ENCODE measurements at regions not wholly inside any gene's neighbourhood (a gene's known extent, or its start where the extent isn't known, plus 50 kb on each side); places are given as distances from the start of the nearest gene placed in this dataset.
"Not testable (repeated sequence)": the region's sequence is repeated elsewhere in the genome, so short reads cannot be mapped to it uniquely, and the experiment has no call there.

DNA sequence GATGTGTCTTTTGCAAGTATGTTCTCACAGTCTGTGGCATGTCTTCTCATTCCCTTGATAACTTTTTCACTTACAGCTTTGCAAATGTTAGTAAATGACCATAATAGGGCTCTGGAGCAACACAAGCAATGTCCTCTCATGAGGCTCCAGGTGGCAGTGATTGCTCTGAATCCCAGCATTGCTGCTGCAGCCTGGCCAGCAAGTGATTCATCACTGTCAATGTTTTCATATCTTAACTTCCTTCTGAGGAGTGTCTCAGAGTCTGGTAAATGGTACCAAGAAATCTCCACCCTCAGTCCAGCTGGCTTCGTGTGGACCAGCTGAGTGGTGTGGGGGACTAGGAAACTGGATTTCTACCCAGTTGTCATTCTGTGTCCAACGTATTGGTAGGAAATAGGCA lies 139.6 kb downstream of the MYLK4 start:
- DNase-seq, result no peak

DNA sequence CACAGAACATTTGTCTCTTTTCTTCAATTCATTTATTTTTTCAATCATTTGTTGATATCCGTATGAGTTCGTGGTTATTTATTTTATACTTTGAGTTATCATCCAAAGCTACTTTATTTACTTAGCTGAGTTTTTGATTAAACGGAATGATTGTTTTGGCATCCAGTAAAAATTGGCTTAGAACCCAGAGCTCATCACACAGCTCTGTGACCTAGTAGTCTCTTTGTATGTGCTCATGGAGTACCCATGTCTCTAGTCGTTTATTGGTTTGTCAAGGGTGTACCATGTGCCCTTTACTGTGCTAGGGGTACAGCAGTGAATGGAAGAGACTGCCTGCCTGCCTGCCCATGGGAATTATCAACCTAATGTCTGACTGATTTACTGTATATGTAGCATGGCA lies 142.2 kb downstream of the MYLK4 start:
- DNase-seq, result no peak

DNA sequence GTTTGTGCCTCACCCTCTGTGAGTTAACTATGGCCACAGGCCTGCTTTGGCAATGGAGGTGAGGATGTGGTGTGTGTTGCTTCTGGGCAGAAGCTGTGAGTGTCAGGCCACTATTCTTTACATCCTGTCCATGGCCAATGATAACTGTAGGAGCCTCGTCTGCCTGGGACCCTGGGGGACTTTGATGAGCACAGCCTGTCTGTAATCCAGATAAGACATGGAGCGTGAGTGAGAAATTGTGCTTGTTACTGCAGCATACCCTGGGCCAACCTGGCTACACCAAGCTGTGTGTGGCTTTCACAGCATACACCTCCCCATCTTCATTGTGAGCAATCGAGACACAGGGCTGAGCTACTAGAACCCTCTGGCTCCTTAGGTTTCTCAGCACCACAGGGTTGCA lies 150.4 kb downstream of the MYLK4 start:
- no peak for DNase-seq

DNA sequence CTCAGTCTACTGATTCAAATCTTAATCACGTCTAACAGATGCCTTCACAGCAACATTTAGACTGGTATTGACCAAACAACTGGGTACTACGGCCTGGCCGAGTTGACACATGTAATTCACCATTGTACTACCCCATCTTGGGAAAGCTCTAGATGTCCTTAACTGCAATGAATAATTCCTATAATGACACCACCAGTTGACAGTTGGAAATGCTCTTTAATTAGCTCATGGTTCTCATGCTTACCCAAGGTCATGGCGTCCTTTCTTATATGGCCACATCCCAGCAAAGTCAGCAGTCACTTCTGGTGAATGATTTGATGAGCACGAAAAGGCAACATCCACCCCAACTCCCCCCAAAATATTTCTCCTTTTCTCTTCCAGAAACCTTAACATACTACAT lies 150.9 kb downstream of the MYLK4 start:
- DNase-seq, result no peak

DNA sequence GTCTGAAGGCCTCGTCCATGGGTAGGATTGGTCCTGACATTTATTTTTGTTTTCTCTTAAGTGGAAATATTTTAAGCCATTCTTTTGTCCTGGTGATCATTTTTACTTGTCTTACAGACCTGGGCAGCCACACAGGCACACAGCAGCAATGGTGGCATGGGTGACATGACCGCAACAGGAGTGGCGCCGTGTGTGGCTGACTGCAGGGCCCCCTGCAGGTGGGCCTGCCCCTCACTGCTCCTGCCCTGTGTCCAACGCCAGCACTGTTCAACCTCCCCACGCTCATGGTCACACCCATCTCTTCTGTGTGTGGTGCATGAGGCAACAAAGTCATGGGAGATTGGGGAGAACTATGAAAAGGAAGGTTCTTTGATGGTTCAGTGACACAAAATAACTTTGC lies 151.9 kb downstream of the MYLK4 start:
- no peak for DNase-seq

DNA sequence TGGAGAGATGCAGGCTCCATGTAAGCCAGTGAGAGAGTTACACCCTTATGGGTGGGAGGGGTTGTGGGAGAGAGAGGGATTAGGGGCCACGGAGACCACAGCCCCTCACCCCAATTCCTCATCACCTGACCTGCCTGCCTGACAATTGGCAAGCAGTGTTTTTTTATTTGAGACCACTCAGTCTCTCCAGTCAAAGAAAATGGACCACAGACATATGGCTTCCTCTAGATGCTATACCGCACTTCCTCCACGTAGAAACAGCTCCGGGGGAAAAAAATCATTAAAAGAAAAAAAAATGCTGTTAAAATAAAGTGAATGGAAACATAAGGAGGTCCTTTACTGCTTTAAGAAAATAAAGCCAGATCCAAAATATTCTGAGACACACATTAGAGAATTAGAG lies 152.7 kb downstream of the MYLK4 start:
- DNase-seq, result no peak

DNA sequence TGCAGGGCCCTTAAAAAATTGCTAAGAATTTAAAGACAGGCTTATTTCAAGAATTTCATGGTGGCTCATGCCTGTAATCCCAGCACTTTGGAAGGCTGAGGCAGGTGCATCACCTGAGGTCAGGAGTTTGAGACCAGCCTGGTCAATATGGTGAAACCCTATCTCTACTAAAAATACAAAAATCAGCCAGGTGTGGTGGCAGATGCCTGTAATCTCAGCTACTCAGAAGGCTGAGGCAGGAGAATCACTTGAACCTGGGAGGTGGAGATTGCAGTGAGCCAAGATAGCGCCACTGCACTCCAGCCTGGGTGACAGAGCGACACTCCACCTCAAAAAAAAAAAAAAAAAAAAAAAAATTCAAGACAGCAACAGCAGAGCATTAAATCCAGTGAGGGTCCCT lies 153.3 kb downstream of the MYLK4 start:
- not testable (repeated sequence) for DNase-seq

DNA sequence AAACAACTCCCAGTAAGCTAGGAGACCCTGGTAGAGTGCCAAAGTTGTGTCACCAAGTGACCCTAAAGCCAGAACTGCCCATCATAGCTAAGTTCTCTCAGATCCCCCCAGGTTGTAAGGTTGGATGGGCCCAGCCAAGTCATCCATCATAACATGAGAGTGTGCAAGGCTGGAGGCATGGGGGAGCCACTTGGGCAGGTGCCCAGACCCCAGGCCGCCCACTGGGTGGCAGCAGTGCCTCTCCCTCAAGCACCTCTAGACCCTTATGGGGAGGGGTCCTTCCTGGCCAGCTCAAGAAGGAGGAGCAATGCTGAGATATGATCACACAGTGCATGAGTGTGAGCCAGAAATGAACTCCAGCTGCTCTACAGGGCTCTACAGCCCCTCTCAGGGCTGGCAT lies 154.5 kb downstream of the MYLK4 start:
- DNase-seq, result no peak

DNA sequence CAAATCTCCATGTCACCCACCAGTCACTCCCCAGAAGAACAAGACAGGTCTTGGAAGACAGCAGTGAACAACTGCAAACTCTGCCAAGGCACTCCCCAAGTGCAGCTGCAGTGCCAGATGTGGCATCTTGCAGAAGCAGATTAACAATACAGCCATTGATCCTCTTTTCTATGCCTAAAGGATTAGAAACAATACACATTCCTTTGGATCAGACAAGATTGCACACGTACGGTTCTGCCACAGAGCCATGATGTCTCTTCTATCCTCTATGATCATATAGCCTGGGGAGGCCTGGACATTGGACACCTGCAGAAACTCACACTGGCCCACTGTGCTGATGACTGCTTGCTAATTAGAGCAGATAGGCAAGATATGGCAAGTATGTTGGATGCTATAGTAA lies 155.9 kb downstream of the MYLK4 start:
- no peak for DNase-seq

DNA sequence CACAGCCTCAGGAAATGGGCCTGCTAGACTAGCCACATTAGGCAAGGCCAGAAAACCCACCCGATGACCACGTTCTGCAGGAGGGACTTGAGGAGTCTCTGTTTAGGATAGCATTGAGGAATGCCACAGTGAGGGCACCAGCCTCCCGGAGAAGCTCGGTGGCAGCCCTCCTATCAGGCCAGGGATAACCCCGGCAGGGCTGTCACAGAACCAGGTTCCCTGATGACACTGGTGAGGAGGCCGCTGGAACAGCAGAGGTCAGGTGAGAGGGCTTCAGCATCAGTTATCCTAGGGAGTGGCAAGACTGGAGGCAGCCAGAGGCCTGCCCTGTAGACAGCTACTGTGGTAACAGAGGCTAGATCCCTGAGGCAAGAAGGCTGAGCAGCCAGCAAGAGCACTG lies 157.6 kb downstream of the MYLK4 start:
- DNase-seq, result no peak

DNA sequence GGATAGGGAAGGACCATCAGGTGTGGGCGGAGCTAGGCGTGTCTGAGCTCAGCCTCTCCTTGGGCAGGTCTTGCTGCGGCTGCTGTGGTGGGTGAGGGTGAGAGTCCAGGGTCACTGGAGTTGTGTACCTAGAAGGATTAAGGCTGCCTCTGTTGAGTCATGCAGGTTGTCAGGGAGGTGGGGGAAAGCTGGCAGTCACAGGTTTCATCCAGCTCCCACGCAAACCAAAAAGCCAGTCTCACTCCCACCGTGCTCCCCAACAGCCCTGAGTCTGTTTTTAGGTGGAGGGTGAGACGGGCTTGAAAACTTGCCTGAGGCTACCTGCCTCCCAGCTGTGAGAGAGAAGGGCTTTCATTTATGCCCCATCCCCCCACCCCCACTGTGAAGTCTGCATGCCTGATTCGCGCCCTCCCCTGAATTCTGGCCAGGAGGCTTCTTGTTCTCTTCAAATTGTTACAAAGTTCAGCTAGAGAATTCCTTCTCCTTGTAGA lies 161.5 kb downstream of the MYLK4 start:
- DNase-seq, result no peak

DNA sequence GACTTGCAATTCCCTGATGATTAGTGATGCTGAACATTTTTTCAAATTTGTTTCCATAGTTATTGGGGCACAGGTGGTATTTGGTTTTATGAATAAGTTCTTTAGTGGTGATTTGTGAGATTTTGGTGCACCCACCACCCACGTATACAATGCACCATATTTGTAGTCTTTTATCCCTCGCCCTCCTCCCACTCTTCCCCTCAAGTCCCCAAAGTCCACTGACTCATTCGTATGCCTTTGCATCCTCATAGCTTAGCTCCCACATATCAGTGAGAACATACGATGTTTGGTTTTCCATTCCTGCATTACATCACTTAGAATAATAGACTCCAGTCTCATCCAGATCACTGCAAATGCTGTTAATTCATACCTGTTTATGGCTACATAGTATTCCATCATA lies 167.3 kb downstream of the MYLK4 start:
- DNase-seq, result no peak

DNA sequence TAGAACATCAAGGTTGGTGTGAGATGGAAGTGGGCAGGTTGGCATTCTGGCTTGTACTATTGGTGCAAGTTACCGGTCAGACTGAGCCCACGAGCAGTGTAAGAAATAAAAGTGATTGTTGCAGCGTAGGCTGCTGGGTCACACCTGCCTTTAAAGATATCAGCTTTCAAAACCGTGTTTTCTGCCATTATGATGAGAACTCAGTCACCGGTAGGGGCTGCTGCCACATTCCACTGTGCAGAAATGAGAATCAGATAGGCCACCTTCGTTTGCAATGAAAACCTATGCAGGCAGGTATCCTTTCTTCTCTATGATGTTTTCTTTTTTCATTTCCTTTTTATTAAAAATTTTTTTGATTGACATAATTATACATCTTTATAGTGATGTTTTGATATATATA lies 168.5 kb downstream of the MYLK4 start:
- DNase-seq, result no peak

DNA sequence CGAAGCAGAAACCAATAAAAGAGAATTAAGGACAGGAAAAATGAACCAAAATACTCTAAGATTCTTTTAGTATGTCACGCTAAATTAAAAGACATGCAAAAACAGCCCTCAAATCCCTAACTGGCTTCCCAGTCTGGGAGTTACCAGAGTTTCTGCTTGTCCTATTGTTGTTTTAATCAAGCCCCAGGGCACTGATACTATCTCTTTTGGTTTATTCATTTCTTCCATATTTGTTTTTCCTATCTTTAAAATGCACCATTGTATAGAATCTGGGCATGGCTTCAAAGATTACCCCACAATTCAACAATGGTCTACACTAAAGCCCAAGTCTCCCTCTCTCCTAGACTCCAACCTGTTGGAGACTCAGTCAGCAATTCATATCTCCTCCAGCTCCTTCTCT lies 169.1 kb downstream of the MYLK4 start:
- DNase-seq, result no peak

DNA sequence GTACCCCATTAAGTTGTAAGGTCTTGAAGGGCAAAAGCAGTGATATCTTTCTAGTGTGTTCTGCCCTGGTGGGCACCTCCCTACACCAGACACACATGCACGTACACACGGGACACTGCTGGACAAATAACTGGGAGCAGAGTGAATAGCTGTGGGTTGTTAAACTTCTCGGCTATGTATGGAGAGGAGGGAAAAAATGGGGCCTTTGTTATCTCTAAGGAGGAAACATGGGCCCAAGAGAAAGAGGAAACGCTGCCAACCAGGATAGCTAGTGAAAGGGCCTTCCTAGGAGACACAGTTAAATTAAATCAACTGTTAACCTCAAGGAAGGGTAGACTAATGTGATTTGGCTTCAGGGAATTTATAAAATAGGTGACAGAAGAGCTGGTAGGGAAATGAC lies 169.7 kb downstream of the MYLK4 start:
- no peak for DNase-seq

DNA sequence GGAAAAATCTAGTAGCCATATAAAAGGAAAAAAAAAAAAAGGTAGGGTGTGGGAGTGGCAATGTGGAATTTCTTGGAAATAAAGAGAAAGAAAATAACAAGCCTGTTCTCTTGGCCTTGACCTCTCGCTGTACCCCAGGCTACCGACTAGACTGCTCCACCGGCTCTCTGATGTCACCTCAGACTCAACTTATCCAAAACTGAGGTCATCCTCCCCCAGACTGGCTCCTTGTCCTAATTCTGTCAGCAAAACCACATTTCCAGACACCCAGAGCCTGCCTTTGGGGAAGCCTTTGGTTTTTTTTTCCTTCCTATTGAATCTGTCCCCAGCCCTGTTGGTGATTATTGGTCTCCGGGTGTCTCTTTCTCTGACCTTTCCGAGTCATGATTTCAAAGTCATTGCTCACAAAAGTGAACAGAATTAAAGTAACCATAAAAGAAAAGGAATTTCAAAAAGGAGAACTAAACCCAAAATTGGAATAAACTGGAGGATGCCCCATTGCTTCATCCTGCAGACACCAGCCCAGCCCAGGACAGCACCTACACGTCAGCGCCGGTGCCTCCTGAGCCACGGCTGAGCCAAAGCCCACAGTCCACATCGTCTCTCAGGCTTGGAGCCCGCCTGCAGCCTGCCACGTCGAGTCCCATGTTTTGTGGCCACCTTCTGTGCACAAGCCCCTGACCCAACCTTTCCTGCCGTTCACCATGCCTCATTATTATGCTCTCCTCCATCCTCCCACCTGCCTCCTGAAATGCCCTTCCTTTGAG lies 170.7 kb downstream of the MYLK4 start:
- no peak for DNase-seq

DNA sequence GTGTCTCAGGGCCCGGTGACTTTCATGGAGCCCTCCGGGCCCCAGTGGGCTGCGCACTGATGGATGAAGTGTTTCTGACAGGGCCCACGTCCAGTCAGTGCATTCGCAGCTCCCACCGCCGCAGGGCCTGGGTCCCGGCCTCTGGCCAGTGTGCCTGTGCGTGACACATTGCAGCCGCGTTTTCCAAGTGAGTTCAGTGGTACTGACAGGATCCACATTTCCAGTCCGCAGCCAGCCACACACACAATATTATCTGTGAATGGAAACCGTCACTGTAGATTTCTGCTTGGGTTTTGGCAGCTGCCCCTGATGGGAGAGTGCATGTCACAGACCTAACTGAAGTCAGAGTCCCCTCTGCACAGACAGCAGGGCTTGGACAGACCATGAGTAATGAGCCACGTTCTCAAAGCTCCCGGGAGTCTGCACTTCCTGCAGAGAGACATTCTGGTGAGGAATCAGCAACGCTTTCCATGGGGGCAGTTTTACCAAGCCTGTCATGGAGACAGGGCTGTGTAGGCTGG lies 171.4 kb downstream of the MYLK4 start:
- DNase-seq, result no peak

DNA sequence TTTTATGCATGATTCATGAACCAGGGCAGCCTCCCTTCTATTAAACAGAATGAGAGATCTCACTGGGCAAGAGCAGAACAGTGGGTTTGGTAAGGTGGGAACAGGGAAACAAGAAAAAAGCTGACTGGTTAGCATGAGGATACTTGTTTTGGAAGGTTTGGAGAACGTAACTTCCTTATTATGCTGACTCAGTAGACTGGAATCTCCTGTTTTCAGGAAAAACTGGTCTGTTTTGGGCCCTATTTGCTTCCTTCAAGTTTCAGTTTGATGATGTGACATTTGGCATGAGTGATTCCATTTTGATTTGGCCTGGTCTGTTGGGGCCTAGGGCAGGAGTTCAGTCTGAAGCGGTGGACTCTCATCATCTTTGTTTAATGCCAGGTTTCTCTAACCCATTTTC lies 172.0 kb downstream of the MYLK4 start:
- no peak for DNase-seq

DNA sequence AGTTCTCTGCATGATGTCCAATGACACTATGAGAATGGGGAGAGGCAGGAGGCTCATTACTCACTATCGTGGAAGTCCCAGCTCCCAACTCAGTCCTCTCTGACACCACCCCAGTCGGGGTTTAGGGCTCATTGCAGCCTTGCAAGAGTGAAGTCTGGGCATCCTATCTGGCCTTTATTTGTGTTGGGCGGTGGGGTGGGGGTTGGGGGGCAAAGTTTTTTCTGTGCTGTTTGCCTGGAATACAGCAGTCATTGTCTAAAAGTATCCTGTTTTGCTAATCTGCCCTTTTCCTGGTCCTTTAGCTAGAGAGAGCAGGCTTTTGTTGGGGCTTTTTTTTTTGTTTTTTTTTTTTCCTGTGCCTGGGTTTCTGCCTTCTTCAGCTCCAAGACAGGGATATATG lies 174.2 kb downstream of the MYLK4 start:
- DNase-seq, result no peak

DNA sequence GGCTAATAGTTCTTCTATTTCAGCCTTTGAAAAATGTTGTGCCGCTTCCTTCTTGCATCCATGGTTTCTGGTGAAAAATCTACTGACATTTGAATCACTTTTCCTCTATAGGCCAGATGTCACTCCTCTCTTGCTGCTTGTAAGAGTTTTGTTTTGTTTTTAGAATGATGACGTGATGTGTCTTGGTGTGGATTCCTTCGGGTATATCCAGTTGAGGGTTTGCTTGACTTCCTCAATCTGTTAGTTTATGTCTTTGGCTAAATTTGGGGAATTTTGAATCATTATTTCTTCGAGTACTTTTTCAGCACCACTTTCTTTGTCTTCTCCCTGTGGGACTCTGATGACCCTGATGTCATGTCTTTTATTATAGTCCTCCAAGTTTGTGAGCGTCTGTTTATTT lies 175.5 kb downstream of the MYLK4 start:
- no peak for DNase-seq

DNA sequence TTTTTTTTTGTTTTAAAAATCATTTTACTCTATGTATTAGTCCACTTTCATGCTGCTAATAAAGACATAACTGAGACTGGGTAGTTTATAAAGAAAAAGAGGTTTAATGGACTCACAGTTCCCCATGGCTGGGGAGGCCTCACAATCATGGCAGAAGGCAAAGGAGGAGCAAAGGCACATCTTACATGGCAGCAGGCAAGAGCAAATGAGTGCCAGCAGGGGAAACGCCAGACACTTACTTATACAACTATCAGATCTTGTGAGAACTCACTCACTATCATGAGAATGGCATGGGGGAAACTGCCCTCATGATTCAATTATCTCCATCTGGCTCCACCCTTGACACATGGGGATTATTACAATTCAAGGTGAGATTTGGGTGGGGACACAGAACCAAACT lies 181.3 kb downstream of the MYLK4 start:
- DNase-seq, result not testable (repeated sequence)

DNA sequence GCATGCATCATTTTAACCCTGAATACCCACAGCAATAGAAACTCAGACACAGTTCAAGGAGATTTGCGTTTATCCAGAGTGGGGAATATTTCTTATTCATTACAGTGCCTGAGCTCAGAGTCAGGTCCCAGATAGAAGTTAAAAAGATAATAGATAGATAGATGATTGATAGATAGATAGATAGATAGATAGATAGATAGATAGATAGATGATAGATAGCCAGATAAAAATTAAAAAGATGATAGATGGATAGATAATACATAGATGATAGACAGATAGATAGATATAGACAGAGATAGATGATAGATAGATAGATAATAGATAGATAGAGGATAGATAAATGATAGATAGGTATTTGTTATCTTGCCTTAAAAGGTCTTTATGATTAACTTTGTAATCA lies 184.7 kb downstream of the MYLK4 start:
- DNase-seq, result no peak

DNA sequence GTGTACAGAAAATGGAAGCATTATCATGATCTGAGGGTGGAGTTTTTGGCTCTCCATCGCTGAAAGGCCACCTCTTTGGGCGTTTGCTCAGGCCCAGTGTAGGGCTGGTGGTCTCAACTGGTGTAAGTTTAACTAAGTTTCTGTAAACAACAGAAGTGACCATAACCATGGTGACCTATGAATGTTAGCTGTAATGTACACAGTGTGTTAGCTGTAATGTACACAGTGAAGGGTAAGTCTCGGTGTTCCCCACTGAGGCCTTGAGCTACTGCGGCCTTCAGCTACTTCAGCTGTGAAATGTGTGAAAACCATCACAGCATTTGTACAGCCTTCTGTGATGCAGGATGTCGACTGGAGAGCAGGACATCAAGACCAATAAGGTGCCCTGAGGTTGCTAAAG lies 185.2 kb downstream of the MYLK4 start:
- DNase-seq, result no peak

DNA sequence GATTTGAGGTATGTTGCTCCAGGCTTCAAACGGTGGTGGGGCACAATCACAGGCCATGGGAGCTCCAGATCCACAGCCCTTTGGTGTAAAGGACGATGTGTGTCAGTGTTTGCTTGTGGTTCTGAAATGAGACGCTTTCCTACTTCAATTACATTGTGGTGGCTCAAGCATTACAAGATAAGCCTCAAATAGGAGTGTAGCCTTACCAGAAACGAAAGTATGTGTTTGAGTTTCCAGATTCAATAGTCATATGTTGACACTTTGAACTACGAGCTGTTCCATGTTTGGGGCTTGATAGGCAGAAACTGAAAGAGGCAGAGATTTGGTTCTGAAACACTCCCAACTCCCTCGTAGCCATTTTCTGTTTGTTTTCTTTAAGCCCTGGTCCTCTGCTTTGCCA lies 187.1 kb downstream of the MYLK4 start:
- no peak for DNase-seq
